ENCODE measurements at regions not wholly inside any gene's neighbourhood (a gene's known extent, or its start where the extent isn't known, plus 50 kb on each side); places are given as distances from the start of the nearest gene placed in this dataset.

DNA sequence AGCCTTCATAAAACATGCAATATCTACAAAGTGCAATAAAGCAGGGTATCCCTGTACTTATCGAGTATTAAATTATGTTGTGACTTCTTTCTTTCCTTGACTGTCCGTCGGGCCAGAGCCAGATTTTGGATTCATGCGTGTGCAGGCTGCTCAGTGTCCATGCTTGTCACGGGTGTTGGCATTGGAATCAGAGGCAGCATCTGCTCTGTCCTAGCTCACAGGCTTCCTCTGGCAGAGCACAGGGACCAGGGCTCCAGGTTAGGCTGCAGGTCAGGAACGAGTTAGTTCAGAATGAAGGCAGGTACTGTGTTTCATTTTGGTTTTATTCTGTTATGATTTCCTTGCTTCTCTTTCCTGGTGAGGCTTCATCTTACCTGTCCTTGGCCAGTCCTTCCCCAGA lies 249.8 kb downstream of the AUH start:
- DNase-seq, result no peak

DNA sequence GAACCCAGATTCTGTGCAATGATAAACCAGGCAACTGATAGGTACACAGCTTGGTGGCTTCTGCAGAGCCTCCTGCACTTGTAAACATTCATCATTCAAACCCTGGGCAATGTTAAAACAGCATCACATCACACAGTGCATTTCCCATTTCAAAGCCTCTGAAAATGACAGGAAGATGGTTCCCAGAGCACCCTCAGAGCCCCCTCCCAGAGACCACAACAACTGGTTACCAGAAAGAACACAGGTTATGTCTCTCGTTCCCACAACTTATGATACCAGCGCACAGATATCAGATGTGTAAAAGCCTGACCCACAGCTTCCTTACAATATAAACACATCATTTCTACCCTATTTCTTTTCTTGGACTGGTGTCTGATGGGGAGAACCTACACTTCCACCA lies 248.7 kb downstream of the AUH start:
- DNase-seq, result no peak
- intact Hi-C loops (cut with DNase I), result no loop called here
- ATAC-seq (ENCODE audit: poor library complexity), result no peak

More for the DNA sequence above, 249.8 kb downstream of the AUH start:
- intact Hi-C loops (cut with DNase I), result no loop called here
- ATAC-seq (ENCODE audit: poor library complexity), result no peak

DNA sequence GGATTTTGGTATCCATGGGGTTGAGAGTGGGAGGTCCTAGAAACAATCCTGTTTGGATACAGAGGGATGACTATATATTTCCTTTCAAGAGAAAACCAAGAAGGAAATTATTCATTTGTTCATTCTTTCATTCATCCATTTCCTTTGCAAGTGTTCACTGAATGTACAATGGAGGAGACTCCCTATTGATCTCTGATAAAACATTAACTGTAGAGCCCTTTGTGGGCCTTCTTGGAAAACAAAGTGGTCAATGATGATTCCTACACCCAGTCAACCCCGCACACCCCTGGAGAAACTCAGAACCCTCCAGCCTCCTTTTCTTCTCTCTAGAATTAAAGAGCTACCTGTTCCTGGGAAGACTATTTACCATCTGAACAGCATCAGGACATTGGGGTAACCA lies 247.3 kb downstream of the AUH start:
- DNase-seq (no peak), ATAC-seq (ENCODE audit: poor library complexity) (no peak)
- intact Hi-C loops (cut with DNase I), result no loop called here

- DNase-seq (no peak), ATAC-seq (ENCODE audit: poor library complexity) (no peak)
- intact Hi-C loops (cut with DNase I), result no loop called here
Observed at GRCh38 chr9:91116211-91116610, 245.5 kb downstream of the AUH start.

GRCh38 chr9:91116711-91117110 lies 245.0 kb downstream of the AUH start:
- intact Hi-C loops (cut with DNase I), result no loop called here
- ATAC-seq (ENCODE audit: poor library complexity) (no peak), DNase-seq (no peak)

GRCh38 chr9:91117474-91117891 lies 244.2 kb downstream of the AUH start:
- DNase-seq, result no peak
- intact Hi-C loops (cut with DNase I), result no loop called here
- ATAC-seq (ENCODE audit: poor library complexity), result no peak

GRCh38 chr9:91117959-91118703 lies 243.6 kb downstream of the AUH start:
- intact Hi-C loops (cut with DNase I), result no loop called here
- ATAC-seq (ENCODE audit: poor library complexity), result peak; percentile 99
- peak; percentile 91 for DNase-seq

DNA sequence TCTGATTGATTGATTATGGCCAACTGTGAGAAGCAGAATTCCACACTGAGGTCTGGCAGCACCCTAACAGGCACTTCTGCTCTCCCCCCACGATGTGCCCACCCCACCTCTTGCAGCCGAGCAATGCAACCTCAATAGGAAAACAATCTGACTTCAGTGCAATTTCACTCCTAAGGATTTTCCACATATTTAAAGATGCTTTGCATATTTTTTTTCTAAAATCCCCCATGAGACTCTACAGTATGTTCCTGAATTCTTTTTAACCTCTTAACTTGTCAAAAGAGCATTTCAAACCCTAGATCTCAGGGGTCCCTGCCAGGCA lies 243.1 kb downstream of the AUH start:
- no peak for DNase-seq
- intact Hi-C loops (cut with DNase I), result no loop called here
- ATAC-seq (ENCODE audit: poor library complexity), result no peak

DNA sequence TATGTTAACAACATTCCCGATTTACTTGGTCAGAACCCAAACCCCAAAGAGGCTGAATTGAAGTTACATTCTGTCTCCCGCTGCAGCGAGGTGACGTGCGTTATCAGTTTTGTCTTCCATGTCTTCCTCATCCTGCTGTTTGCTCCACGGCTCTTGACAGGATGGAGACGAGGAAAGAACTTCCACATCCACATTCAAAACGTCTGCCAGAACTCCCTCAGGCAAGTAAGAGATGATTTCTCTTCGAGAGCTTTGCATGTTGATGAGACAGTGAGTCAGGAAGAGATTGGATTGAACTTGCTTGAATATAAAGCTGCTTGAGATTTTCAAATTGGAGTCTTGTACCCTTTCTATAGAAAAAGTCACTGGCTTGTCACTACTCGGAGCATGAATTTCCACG lies 242.6 kb downstream of the AUH start:
- ATAC-seq (ENCODE audit: poor library complexity) (peak; percentile 6), DNase-seq (no peak)
- intact Hi-C loops (cut with DNase I), result no loop called here

- intact Hi-C loops (cut with DNase I), result no loop called here
- ATAC-seq (ENCODE audit: poor library complexity) (no peak), DNase-seq (no peak)
Observed at GRCh38 chr9:91119679-91120078, 242.0 kb downstream of the AUH start.

DNA sequence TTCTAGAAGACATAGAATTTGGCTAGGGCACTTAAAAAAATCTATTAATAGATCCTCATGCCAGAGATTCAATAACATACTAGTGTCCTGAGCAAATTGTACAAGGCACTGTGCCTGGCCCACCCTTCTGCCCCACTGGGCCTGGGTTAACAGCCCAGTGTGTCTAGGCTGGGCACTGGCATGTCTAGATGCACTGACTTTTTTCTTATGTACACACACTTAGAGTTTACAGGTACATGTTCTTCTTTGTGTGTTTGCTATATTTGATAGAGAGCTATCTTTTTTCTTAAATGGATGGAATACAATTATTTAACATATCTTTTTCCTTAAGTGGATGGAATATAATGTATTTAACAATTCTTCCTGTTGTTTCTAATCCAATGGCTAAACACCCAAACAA lies 241.5 kb downstream of the AUH start:
- DNase-seq (no peak), ATAC-seq (ENCODE audit: poor library complexity) (no peak)
- intact Hi-C loops (cut with DNase I), result no loop called here

DNA sequence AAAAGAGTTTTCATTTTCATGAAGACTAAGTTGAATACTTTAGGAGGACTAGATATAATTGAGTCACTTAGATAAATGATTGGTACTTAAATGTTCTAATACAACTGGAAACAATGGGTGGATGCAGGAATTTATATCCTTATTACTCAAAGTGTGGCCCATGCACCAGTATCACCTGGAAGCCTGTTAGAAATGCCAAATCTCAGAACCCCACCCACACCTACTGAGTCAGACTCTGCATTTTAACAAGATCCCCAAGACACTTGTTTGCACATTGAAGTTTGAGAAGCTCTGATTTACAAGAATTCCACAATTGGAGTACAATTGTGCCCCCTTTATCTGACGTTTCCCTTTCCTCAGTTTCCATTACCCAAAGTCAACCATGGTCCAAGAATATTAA lies 239.0 kb downstream of the AUH start:
- DNase-seq, result no peak
- intact Hi-C loops (cut with DNase I), result no loop called here
- no peak for ATAC-seq (ENCODE audit: poor library complexity)

DNA sequence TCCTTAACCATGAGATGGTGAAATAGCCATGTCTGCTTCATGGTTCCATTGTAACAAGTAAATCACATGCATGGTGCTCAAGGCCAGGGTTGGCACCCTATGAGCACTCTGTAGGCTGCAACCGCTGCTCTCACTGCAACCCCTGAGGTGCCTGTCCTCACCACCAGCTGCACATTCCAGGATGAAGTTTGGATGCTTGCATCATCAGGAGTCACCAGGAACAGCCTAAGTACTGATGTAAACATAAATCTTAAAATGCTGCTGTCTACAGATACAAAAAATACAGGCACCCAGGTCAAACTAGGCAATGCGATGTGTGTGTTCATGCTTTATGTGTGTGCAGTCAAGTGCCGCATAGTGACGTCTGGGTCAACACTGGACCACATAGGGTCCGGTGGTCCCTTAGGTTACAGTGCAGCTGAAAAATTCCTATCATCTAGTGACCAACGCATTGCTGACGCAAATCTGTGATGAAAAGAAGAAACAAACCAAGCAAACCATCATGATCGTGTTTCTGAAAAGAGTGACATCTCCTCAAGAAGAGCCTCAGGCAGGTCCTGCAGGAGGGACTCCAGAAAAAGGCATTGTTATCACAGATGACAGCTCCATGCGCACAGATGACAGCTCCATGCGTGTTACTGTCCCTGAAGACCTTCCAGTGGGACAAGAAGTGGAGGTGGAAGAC lies 234.8 kb downstream of the AUH start:
- DNase-seq (no peak), ATAC-seq (ENCODE audit: poor library complexity) (no peak)
- intact Hi-C loops (cut with DNase I), result no loop called here

- intact Hi-C loops (cut with DNase I), result no loop called here
- DNase-seq (no peak), ATAC-seq (ENCODE audit: poor library complexity) (no peak)
Observed at GRCh38 chr9:91127653-91128052, 234.1 kb downstream of the AUH start.

DNA sequence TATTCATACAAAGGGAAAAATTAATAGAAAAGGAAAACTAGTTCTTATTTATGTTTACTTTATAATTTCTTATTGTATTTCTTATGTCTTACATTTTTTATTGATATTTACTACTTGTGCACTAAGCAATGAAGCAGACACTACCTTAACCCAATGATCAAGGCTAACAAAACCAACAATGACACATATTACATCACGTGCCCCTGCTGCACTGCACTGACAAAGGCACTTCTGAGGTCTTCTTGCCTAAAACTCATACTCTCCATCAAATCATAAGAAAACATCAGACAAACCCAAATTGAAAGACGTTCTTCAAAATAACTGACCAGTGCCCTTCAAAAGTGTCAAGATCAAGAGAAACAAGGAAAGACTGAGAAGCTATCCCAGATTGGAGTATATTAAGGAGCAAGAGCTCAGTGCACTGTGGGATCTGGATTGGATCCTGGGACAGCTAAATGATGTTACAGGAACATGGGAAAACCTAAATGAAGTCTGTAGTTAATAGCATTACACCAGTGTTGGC lies 230.9 kb downstream of the AUH start:
- ATAC-seq (ENCODE audit: poor library complexity), result no peak
- intact Hi-C loops (cut with DNase I), result no loop called here
- no peak for DNase-seq

GRCh38 chr9:91131433-91131839 lies 230.3 kb downstream of the AUH start:
- no peak for DNase-seq
- intact Hi-C loops (cut with DNase I), result no loop called here
- ATAC-seq (ENCODE audit: poor library complexity), result no peak

DNA sequence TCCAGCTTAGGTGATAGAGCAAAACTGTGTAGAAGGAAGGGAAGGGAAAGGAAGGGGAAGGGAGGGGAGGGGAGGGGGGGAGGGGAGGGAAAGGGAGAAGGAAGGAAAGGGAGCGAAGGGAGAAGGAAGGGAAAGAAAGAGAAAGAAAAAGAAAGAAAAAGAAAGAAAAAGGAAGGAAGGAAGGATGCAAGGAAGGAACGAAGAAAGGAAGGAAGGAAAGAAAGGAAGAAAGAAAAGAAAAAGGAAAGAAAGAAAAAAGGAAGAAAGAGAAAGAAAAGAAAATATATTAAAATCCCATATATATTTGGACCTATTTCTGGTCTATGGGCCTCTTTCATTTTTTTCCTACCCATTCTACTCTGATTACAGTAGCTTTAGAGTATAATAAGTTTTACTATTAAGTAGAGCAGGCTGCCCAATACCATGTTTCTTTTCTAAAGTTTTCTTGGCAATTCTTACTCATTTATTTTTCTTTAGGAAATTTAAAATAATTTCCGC lies 229.1 kb downstream of the AUH start:
- DNase-seq (no peak), ATAC-seq (ENCODE audit: poor library complexity) (no peak)
- intact Hi-C loops (cut with DNase I), result no loop called here

DNA sequence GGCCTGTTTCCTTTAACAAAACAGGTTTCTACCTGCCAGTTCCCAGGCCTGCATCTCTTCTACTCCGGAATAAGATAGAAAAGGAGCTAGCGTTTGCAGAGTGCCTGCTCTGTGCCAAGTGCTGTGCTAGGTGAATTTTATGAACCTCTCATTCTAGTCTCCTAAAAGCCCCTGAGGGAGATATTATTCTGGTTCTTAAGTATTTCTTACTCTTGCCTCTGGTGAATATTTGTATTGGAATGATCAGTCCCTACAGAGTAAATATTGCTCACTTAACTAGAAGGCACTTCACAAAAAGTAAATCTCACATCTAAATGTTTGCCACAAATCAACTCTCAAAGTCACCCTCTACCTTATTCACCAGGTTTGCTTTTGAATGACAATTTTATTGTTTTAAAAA lies 227.1 kb downstream of the AUH start:
- no peak for DNase-seq
- intact Hi-C loops (cut with DNase I), result no loop called here

DNA sequence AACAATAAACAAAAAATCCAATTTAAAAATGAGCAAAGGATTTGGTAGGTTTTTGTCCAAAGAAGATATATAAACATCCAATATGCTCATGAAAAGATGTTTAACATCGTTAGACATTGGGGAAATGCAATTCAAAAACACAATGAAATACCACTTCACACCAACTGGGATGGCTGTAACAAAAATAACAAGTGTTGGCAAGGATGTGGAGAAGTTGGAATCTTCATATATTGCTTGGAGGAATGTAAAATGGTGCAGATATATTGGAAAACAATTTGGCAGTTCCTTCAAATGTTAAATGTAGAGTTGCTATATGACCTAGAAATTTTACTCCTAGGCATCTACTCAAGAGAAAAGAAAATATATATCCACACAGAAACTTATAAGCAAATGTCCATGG lies 224.3 kb downstream of the AUH start:
- intact Hi-C loops (cut with DNase I), result no loop called here
- no peak for DNase-seq
- no peak for ATAC-seq (ENCODE audit: poor library complexity)

More for the DNA sequence above, 227.1 kb downstream of the AUH start:
- ATAC-seq (ENCODE audit: poor library complexity), result no peak

DNA sequence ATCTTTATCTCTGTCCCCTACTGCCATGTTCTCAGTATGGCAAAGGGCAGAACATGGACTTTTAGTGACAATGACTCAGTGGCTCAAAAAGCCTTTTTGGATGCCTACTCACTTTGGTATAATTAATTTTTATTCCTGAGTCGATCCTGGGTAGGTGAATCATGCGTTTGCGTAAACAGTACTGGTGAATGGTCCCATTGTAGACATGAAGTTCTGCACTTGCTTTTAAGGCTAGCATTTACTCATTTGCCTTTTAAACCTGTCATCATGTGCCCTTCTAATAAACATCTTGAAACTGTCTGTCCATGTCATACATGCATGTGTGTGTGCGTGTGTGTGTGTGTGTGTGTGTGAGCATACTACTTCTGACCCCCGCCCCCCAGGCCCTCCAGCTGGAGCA lies 223.0 kb downstream of the AUH start:
- intact Hi-C loops (cut with DNase I), result no loop called here
- no peak for ATAC-seq (ENCODE audit: poor library complexity)

More for the DNA sequence above, 223.0 kb downstream of the AUH start:
- DNase-seq, result no peak

Measured in Right ventricle myocardium superior (tissue), 1 donor.